ENCODE measurements at regions not wholly inside any gene's neighbourhood (a gene's known extent, or its start where the extent isn't known, plus 50 kb on each side); places are given as distances from the start of the nearest gene placed in this dataset.

GRCh38 chr1:63157085-63157484, 165.3 kb upstream of the FOXD3 start:
- Mint-ChIP-seq H3K9me3 (peaks cover 0 to 3% of the 10 kb centered on the region in 2 donors), H3K27ac (no peak overlapping the region), H3K36me3 (no peaks in the 10 kb centered on the region)
- ATAC-seq (no peak), DNase-seq (ENCODE audit: low spot score in 2 of 2) (no peak)

GRCh38 chr1:63169057-63169456, 153.3 kb upstream of the FOXD3 start:
- no peak overlapping the region for H3K27ac Mint-ChIP-seq
- ATAC-seq, result no peak

GRCh38 chr1:63173161-63173560, 149.2 kb upstream of the FOXD3 start:
- no peak for DNase-seq (ENCODE audit: low spot score in 2 of 2)
- no peak for ATAC-seq
- no peaks in the 10 kb centered on the region for H3K36me3 Mint-ChIP-seq
- peaks cover 0 to 4% of the 10 kb centered on the region in 2 donors for H3K9me3 Mint-ChIP-seq
- H3K27ac Mint-ChIP-seq, result no peak overlapping the region

More at GRCh38 chr1:63169057-63169456, 153.3 kb upstream of the FOXD3 start:
- no peak for DNase-seq (ENCODE audit: low spot score in 2 of 2)
- H3K9me3 Mint-ChIP-seq, result no peaks in the 10 kb centered on the region
- H3K36me3 Mint-ChIP-seq, result no peaks in the 10 kb centered on the region

- no peaks in the 10 kb centered on the region for H3K9me3 Mint-ChIP-seq
- H3K36me3 Mint-ChIP-seq, result no peaks in the 10 kb centered on the region
- H3K27ac Mint-ChIP-seq, result no peak overlapping the region
- DNase-seq (ENCODE audit: low spot score in 2 of 2) (no peak), ATAC-seq (no peak)
Measured at GRCh38 chr1:63189677-63190076, 132.7 kb upstream of the FOXD3 start.

- DNase-seq (ENCODE audit: low spot score in 2 of 2) (no peak), ATAC-seq (no peak)
- H3K9me3 Mint-ChIP-seq, result no peaks in the 10 kb centered on the region
- H3K27ac Mint-ChIP-seq, result no peak overlapping the region
- no peaks in the 10 kb centered on the region for H3K36me3 Mint-ChIP-seq
Measured at GRCh38 chr1:63190171-63190570, 132.2 kb upstream of the FOXD3 start.

- ATAC-seq (no peak), DNase-seq (ENCODE audit: low spot score in 2 of 2) (no peak)
- H3K9me3 Mint-ChIP-seq, result no peaks in the 10 kb centered on the region
- no peak overlapping the region for H3K27ac Mint-ChIP-seq
- no peaks in the 10 kb centered on the region for H3K36me3 Mint-ChIP-seq
Measured at GRCh38 chr1:63198871-63199394, 123.4 kb upstream of the FOXD3 start.

- ATAC-seq (no peak), DNase-seq (ENCODE audit: low spot score in 2 of 2) (no peak)
- Mint-ChIP-seq H3K36me3 (no peaks in the 10 kb centered on the region), H3K9me3 (no peaks in the 10 kb centered on the region), H3K27ac (no peak overlapping the region)
Measured at GRCh38 chr1:63199706-63200335, 122.5 kb upstream of the FOXD3 start.

GRCh38 chr1:63200676-63201075, 121.7 kb upstream of the FOXD3 start:
- no peaks in the 10 kb centered on the region for H3K9me3 Mint-ChIP-seq
- DNase-seq (ENCODE audit: low spot score in 2 of 2) (no peak), ATAC-seq (no peak)
- H3K36me3 Mint-ChIP-seq, result no peaks in the 10 kb centered on the region
- no peak overlapping the region for H3K27ac Mint-ChIP-seq

GRCh38 chr1:63203641-63204040, 118.7 kb upstream of the FOXD3 start:
- DNase-seq (ENCODE audit: low spot score in 2 of 2), result no peak
- Mint-ChIP-seq H3K9me3 (no peaks in the 10 kb centered on the region), H3K36me3 (no peaks in the 10 kb centered on the region), H3K27ac (no peak overlapping the region)
- no peak for ATAC-seq

GRCh38 chr1:63205776-63206175, 116.6 kb upstream of the FOXD3 start:
- Mint-ChIP-seq H3K9me3 (no peaks in the 10 kb centered on the region), H3K36me3 (no peaks in the 10 kb centered on the region), H3K27ac (no peak overlapping the region)
- ATAC-seq (no peak), DNase-seq (ENCODE audit: low spot score in 2 of 2) (no peak)

GRCh38 chr1:63214553-63214952, 107.8 kb upstream of the FOXD3 start:
- H3K36me3 Mint-ChIP-seq, result peaks cover 0 to 7% of the 10 kb centered on the region in 2 donors
- peaks cover 3 to 4% of the 10 kb centered on the region in 2 donors for H3K9me3 Mint-ChIP-seq
- DNase-seq (ENCODE audit: low spot score in 2 of 2) (no peak), ATAC-seq (no peak)
- H3K27ac Mint-ChIP-seq, result no peak overlapping the region

GRCh38 chr1:63223426-63223825, 98.9 kb upstream of the FOXD3 start:
- no peak for ATAC-seq
- H3K9me3 Mint-ChIP-seq, result no peaks in the 10 kb centered on the region
- H3K36me3 Mint-ChIP-seq, result no peaks in the 10 kb centered on the region
- H3K27ac Mint-ChIP-seq, result no peak overlapping the region
- no peak for DNase-seq (ENCODE audit: low spot score in 2 of 2)

- no peak for DNase-seq (ENCODE audit: low spot score in 2 of 2)
- Mint-ChIP-seq H3K9me3 (peaks cover 0 to 5% of the 10 kb centered on the region in 2 donors), H3K36me3 (no peaks in the 10 kb centered on the region), H3K27ac (no peak overlapping the region)
- ATAC-seq, result no peak
Measured at GRCh38 chr1:63230722-63231121, 91.6 kb upstream of the FOXD3 start.

GRCh38 chr1:63238721-63239120, 83.6 kb upstream of the FOXD3 start:
- no peaks in the 10 kb centered on the region for H3K36me3 Mint-ChIP-seq
- ATAC-seq, result no peak
- no peak overlapping the region for H3K27ac Mint-ChIP-seq
- peaks cover 5 to 9% of the 10 kb centered on the region in 2 donors for H3K9me3 Mint-ChIP-seq
- DNase-seq (ENCODE audit: low spot score in 2 of 2), result no peak

GRCh38 chr1:63245186-63245585, 77.2 kb upstream of the FOXD3 start:
- Mint-ChIP-seq H3K36me3 (no peaks in the 10 kb centered on the region), H3K27ac (no peak overlapping the region), H3K9me3 (peaks cover 0 to 5% of the 10 kb centered on the region in 2 donors)
- DNase-seq (ENCODE audit: low spot score in 2 of 2), result no peak
- ATAC-seq, result no peak

- peaks cover 0 to 5% of the 10 kb centered on the region in 2 donors for H3K9me3 Mint-ChIP-seq
- ATAC-seq (no peak), DNase-seq (ENCODE audit: low spot score in 2 of 2) (no peak)
- H3K27ac Mint-ChIP-seq, result no peak overlapping the region
- no peaks in the 10 kb centered on the region for H3K36me3 Mint-ChIP-seq
Measured at GRCh38 chr1:63248216-63248615, 74.2 kb upstream of the FOXD3 start.

- DNase-seq (ENCODE audit: low spot score in 2 of 2), result no peak
- no peak for ATAC-seq
- no peak overlapping the region for H3K27ac Mint-ChIP-seq
Measured at GRCh38 chr1:63255153-63255552, 67.2 kb upstream of the FOXD3 start.

GRCh38 chr1:63261736-63262458, 60.5 kb upstream of the FOXD3 start:
- ATAC-seq (no peak), DNase-seq (ENCODE audit: low spot score in 2 of 2) (no peak)
- H3K27ac Mint-ChIP-seq, result no peak overlapping the region
- no peaks in the 10 kb centered on the region for H3K9me3 Mint-ChIP-seq
- no peaks in the 10 kb centered on the region for H3K36me3 Mint-ChIP-seq

More at GRCh38 chr1:63255153-63255552, 67.2 kb upstream of the FOXD3 start:
- Mint-ChIP-seq H3K9me3 (no peaks in the 10 kb centered on the region), H3K36me3 (no peaks in the 10 kb centered on the region)

All from activated naive CD4-positive, alpha-beta T cell treated with anti-CD3 and anti-CD28 coated beads, Interleukin-2, amount 50 U/mL, for 72 hours (primary cell).